OCI-LY3 (cell line): ENCODE measurements at regions not wholly inside any gene's neighbourhood (a gene's known extent, or its start where the extent isn't known, plus 50 kb on each side); places are given as distances from the start of the nearest gene placed in this dataset.

Experiments
- EZH2phosphoT487 ChIP-seq: fragments of 200-600 bp; shearing (Covaris generic); IDR thresholded peaks from 2 replicates; pipeline ENCODE4 v1.6.1; 2018; ENCODE audit warnings: antibody characterized with exemption, mixed run types, low read depth
- TF ChIP-seq, protein P1 (sequence below): fragments of 200-600, 300-600 bp; sonication (generic); IDR thresholded peaks from 2 replicates; pipeline ENCODE4 v1.5.1; 2014; ENCODE audit warnings: antibody characterized with exemption, low read length, low read depth

GRCh38 chr5:174335682-174336364, 290.3 kb downstream of the NSG2 start:
- TF ChIP-seq, protein P1, sequence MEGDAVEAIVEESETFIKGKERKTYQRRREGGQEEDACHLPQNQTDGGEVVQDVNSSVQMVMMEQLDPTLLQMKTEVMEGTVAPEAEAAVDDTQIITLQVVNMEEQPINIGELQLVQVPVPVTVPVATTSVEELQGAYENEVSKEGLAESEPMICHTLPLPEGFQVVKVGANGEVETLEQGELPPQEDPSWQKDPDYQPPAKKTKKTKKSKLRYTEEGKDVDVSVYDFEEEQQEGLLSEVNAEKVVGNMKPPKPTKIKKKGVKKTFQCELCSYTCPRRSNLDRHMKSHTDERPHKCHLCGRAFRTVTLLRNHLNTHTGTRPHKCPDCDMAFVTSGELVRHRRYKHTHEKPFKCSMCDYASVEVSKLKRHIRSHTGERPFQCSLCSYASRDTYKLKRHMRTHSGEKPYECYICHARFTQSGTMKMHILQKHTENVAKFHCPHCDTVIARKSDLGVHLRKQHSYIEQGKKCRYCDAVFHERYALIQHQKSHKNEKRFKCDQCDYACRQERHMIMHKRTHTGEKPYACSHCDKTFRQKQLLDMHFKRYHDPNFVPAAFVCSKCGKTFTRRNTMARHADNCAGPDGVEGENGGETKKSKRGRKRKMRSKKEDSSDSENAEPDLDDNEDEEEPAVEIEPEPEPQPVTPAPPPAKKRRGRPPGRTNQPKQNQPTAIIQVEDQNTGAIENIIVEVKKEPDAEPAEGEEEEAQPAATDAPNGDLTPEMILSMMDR = no peak
- TF ChIP-seq EZH2phosphoT487 = no peak
